ENCODE measurements at regions not wholly inside any gene's neighbourhood (a gene's known extent, or its start where the extent isn't known, plus 50 kb on each side); places are given as distances from the start of the nearest gene placed in this dataset.

- peaks cover 0 to 4% (median 2%) of the 10 kb centered on the region in 4 donors for H3K27me3 ChIP-seq (ENCODE audit: control insufficient read depth in 4 of 4, insufficient read depth in 4 of 4, low read length in 3 of 4)
- H3K27ac ChIP-seq (ENCODE audit: low read depth in 1 of 2, low read length in 2 of 2) = no peak overlapping the region
- no peak overlapping the region for H3K9ac ChIP-seq (ENCODE audit: low read depth in 1 of 2, low read length in 2 of 2)
- H3K4me3 ChIP-seq (ENCODE audit: low read depth in 1 of 3, low read length in 3 of 3) = no peak overlapping the region
- peaks cover 0 to 3% (median 0%) of the 10 kb centered on the region in 4 donors for H3K9me3 ChIP-seq (ENCODE audit: control insufficient read depth in 4 of 4, low read length in 3 of 4)
- DNase-seq (ENCODE audit: low spot score) = no peak
- 79% methylated on average over 3 of the region's 3 CpGs for WGBS
- no peaks in the 10 kb centered on the region for H3K36me3 ChIP-seq (ENCODE audit: control insufficient read depth in 4 of 4, insufficient read depth in 3 of 4, low read depth in 1 of 4, low read length in 3 of 4)
- TF ChIP-seq FOXA1 (IDR thresholded peaks at IDR 0.05) (no peak), GABPA (IDR thresholded peaks at IDR 0.05 in 1 of 2, conservative IDR thresholded peaks at IDR 0.05 in 1 of 2) (no peak), ATF3 (IDR thresholded peaks at IDR 0.05) (no peak), CTCF (IDR thresholded peaks at IDR 0.05; ENCODE audit: low read depth, low read length, missing input control) (no peak), RAD21 (IDR thresholded peaks at IDR 0.05) (no peak), SP1 (IDR thresholded peaks at IDR 0.05) (no peak), MAX (IDR thresholded peaks at IDR 0.05) (no peak), HNF4A (conservative IDR thresholded peaks at IDR 0.05) (no peak), RXRA (IDR thresholded peaks at IDR 0.05) (no peak), FOXA2 (IDR thresholded peaks at IDR 0.05) (no peak), TAF1 (conservative IDR thresholded peaks at IDR 0.05) (no peak), JUND (IDR thresholded peaks at IDR 0.05) (no peak), EGR1 (IDR thresholded peaks at IDR 0.05; ENCODE audit: low read depth in 2 of 2) (no peak), YY1 (IDR thresholded peaks at IDR 0.05) (no peak), NR2F2 (IDR thresholded peaks at IDR 0.05) (no peak), HNF4G (IDR thresholded peaks at IDR 0.05) (no peak)
- TF ChIP-seq, protein P1, sequence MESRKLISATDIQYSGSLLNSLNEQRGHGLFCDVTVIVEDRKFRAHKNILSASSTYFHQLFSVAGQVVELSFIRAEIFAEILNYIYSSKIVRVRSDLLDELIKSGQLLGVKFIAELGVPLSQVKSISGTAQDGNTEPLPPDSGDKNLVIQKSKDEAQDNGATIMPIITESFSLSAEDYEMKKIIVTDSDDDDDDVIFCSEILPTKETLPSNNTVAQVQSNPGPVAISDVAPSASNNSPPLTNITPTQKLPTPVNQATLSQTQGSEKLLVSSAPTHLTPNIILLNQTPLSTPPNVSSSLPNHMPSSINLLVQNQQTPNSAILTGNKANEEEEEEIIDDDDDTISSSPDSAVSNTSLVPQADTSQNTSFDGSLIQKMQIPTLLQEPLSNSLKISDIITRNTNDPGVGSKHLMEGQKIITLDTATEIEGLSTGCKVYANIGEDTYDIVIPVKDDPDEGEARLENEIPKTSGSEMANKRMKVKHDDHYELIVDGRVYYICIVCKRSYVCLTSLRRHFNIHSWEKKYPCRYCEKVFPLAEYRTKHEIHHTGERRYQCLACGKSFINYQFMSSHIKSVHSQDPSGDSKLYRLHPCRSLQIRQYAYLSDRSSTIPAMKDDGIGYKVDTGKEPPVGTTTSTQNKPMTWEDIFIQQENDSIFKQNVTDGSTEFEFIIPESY (IDR thresholded peaks at IDR 0.05) = no peak
- TF ChIP-seq, protein P2, sequence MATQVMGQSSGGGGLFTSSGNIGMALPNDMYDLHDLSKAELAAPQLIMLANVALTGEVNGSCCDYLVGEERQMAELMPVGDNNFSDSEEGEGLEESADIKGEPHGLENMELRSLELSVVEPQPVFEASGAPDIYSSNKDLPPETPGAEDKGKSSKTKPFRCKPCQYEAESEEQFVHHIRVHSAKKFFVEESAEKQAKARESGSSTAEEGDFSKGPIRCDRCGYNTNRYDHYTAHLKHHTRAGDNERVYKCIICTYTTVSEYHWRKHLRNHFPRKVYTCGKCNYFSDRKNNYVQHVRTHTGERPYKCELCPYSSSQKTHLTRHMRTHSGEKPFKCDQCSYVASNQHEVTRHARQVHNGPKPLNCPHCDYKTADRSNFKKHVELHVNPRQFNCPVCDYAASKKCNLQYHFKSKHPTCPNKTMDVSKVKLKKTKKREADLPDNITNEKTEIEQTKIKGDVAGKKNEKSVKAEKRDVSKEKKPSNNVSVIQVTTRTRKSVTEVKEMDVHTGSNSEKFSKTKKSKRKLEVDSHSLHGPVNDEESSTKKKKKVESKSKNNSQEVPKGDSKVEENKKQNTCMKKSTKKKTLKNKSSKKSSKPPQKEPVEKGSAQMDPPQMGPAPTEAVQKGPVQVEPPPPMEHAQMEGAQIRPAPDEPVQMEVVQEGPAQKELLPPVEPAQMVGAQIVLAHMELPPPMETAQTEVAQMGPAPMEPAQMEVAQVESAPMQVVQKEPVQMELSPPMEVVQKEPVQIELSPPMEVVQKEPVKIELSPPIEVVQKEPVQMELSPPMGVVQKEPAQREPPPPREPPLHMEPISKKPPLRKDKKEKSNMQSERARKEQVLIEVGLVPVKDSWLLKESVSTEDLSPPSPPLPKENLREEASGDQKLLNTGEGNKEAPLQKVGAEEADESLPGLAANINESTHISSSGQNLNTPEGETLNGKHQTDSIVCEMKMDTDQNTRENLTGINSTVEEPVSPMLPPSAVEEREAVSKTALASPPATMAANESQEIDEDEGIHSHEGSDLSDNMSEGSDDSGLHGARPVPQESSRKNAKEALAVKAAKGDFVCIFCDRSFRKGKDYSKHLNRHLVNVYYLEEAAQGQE (IDR thresholded peaks at IDR 0.05) = no peak
- no peaks in the 10 kb centered on the region for H3K4me1 ChIP-seq (ENCODE audit: control insufficient read depth in 4 of 4, insufficient read depth in 4 of 4, low read length in 3 of 4)
Measured at GRCh38 chr13:76696370-76696769, 189.8 kb downstream of the KCTD12 start.

Data from liver (tissue), 8 donors.